Stimulated activated CD8-positive, alpha-beta memory T cell treated with anti-CD3 and anti-CD28 coated beads, Interleukin-12 subunit alpha, Interleukin-12 subunit beta, amount 100 ng/mL, for 4 hours (primary cell): ENCODE measurements at regions not wholly inside any gene's neighbourhood (a gene's known extent, or its start where the extent isn't known, plus 50 kb on each side); places are given as distances from the start of the nearest gene placed in this dataset.
"Not testable (repeated sequence)": the region's sequence is repeated elsewhere in the genome, so short reads cannot be mapped to it uniquely, and the experiment has no call there.

Experiments used
- DNase-seq: peaks from one replicate; pipeline ENCODE4 v3.0.0-alpha.2; 2020; ENCODE audit warnings: low read depth

DNA sequence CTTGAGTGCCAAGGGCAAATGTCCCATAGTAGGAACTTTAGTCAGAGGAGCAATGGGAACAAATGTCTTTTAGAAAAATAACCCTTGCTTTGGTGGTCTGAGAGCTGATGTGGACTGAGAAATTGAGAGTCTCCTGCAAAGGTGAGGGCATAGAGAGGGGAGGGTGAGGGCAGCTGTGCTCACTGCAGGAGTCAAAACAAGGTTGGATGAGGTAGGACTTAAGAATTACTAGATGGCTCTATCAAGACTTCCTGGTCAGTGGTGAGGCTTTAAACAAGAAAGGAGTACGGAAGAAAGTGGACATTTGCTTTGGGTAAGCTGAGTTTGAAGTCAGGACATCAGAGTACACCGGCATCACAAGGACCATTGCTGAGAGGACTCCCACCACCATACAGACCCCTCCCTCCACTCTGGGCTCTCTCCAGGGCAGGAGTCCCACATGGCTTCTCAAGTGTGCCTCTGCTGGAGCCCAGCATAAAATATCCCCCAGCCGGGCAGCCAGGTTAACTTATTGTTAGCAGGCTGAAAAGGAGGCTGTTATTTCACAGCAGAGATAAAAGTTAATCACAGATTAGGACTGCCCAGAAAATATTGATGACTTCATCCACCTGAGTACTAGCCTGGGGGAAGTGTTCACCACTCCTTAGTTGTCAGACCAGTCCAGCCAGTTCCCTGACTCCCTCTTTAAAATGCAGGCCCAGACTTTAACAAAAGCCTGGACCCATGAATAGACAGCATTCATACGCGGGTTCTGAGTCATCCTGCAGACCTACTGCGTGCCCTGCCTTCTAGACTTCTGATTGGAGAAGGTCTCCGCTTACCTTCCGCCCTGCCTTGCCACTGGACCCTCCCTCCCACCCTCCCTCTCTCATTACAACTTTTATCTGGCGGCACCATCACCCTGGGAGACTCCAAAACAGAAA, 167.2 kb downstream of the BCL2L11 start:
- not testable (repeated sequence) for DNase-seq

DNA sequence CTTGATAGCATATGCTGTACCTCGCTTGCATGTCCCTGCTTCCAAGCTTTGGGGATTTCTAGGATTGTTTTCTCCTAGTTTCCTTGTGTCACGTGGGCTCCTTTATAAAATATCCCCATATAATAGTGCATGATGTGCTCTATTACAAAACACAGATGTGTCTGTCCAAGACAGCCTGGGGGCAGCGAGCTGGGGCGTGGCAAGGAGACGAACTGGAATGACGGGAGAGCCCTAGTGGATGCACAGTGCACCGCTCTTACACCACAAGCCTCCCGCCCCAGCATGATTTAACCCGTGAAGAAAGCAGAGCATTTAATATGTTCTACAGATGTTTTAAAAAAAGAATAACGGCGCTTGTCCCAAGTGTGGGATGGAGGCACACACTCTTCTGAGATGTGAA, 169.7 kb downstream of the BCL2L11 start:
- DNase-seq: not testable (repeated sequence)

DNA sequence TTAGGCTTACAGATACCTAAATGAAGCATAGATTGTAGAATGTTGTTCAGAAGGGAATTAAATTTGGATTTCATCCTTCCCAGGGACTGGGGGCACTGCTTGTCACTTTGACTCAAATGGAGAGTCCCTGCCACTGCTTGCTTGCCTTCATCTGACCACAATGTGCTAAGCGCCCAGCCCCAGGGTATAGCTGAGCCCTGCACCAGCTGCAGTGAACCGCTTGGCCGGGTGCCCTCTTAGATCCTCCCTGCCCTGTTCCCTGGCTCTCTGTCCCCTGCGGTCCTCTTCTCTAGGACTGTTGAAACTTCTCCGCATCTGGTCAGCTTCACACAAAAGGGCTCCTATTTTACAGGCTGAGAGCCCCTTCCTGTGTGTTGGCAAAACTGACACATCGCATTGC, 170.9 kb downstream of the BCL2L11 start:
- DNase-seq: not testable (repeated sequence)

GRCh38 chr2:111292232-111292968, 171.7 kb downstream of the BCL2L11 start:
- not testable (repeated sequence) for DNase-seq

- not testable (repeated sequence) for DNase-seq
Observed at GRCh38 chr2:111294699-111295098, 174.0 kb downstream of the BCL2L11 start.

- not testable (repeated sequence) for DNase-seq
Observed at GRCh38 chr2:111296122-111296804, 175.5 kb downstream of the BCL2L11 start.

- not testable (repeated sequence) for DNase-seq
Observed at GRCh38 chr2:111297128-111297527, 176.4 kb downstream of the BCL2L11 start.

GRCh38 chr2:111298927-111299326, 178.2 kb downstream of the BCL2L11 start:
- not testable (repeated sequence) for DNase-seq

DNA sequence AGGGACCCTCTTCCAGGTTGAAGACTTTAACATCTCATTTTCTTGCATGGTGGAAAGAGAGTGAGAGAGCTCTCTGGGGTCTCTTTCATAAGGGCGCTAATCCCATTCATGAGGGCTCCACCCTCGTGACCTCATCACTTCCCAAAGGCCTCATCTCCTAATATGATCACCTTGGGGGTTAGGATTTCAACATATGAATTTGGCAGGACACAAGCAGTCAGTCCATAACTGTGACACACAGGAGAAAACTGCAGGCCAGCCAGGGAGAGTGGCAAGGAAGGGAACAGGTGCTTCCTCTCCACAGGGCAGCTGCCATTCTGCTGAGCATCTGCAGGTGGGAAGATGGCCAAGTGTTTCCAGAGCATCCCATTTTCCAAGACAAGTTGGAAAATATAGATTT, 178.9 kb downstream of the BCL2L11 start:
- DNase-seq: not testable (repeated sequence)

DNA sequence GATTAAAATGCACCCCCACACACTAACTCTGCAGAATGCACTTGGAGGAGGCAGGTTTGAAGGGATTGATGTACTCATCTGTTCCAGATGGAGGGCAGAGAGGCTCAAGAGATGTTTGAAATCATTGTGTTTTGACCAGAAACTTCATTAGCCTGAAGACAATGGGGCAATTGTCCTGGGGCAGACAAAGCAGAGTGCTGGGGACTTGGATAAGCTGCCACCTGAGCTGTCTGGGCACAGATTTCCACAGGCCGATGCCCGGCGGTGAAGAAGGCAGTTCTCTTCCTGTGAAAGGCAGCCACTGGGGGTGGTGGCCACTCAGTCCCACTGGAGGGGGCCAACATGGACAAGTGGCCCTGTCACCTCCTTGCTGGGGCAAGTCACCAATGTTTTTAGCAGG, 181.0 kb downstream of the BCL2L11 start:
- DNase-seq: not testable (repeated sequence)

GRCh38 chr2:111302397-111303218, 181.9 kb downstream of the BCL2L11 start:
- not testable (repeated sequence) for DNase-seq

DNA sequence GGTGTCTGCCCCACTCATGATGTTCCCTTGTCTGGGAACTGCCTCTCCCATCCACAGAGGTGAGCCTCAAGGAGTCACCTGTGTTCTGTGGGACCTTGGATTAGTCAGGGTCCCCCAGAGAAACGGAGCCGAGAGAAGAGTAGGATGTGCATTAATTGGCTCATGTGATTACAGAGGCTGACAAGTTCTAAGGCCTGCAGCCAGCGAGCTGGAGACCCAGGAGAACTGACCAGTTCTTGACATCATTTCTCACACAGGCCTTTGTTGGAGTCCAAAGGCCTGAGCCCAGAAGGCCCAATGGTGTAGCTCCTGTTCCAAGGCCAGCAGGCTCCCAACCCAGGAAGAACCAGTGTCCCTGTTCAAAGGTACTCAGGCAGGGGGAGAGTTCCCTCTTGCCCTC, 186.6 kb downstream of the BCL2L11 start:
- not testable (repeated sequence) for DNase-seq

- not testable (repeated sequence) for DNase-seq
Observed at GRCh38 chr2:111309231-111310075, 188.7 kb downstream of the BCL2L11 start.

DNA sequence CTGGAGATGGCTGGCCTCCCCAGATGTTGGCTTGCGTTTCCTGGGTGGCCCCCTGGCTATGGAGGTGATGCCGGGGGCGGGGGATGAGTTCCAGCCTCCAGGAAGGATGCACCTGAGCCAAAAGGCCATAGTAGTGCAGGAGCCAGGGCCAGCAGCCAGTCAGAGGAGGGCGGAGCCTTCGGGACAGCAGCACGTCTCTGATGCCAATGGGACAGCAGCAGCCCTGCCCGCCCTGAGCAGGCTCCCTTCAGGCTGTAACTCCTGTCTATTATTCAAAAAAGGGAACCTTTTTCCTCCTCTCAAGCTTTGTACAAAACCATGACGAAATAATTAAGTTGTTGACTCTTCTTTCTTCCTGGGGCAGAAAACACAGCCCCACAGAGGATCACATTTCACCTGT, 189.7 kb downstream of the BCL2L11 start:
- not testable (repeated sequence) for DNase-seq

DNA sequence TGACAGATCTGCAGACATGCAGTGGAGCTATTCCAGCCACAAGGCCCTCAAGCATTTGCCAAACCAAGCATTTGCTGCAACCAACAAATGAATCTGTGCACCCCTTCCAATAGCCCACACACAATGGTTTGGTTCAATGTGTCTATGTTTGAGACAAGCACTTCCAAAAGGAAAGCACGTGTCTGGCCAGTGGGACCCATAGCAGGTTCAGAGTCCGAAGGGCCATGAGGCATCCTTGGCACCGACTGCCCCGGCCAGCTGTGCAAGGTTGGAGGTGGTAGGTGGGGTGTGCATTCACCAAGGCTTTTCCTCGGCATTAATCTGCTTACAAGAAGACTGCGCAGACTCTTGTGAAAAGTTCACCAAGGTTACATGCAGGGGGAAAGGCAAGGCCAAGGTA, 190.9 kb downstream of the BCL2L11 start:
- DNase-seq: not testable (repeated sequence)

GRCh38 chr2:111312897-111313607, 192.3 kb downstream of the BCL2L11 start:
- not testable (repeated sequence) for DNase-seq

DNA sequence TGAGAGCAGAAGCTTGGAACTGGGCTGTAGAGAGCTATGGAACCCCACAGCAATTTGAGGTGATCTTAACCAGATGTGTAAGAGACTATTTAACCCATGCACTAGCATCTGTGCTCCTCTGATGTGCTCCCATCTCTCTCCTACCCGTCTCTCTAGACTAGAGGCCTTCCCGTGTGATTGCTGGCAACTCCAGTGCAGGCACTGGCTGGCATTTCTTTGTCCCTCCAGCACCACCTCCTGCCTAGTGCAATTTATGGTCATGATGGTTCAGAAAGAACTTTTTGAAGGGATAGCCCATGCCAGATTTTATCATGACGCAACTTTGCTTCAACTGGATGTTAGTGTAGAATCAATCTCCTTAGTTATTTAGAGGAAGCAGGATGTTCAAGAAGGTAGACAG, 193.0 kb downstream of the BCL2L11 start:
- not testable (repeated sequence) for DNase-seq

DNA sequence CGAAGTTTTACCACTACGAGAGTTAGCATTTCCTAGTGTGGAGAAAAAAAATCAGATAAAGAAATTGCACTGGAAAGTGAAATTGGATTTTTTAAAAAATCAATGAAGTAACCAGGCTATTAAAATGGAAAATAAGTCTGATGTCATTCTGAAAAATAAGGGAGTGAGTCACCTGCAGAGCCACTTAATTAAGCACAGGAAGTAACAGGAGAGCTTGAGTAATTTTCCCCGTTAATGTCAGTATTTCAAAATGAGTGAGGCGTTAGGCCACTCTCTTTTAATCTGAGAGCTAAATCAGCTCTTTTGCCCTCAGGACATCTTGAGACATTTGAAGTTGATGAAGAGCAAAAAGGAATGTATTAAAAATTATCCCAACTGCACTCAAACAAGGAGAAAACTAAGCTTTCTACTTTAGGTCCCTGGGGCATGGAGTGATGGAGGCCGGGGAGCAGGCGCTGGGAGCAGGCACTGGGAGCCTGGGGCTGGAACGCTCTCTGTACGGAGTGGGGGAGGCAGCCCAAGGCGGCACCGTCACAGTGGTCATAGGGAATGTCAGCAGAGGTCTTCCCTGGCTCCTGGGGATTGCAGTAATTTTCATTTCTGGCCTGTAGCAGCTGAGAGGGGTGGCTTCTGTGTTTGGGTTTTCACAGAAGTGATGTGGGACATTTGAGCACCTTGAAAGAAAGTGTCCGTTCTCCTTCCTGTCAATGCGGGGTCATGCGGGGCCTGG, 194.6 kb downstream of the BCL2L11 start:
- DNase-seq: not testable (repeated sequence)

GRCh38 chr2:111316221-111316741, 195.6 kb downstream of the BCL2L11 start:
- not testable (repeated sequence) for DNase-seq
